ENCODE measurements at regions not wholly inside any gene's neighbourhood (a gene's known extent, or its start where the extent isn't known, plus 50 kb on each side); places are given as distances from the start of the nearest gene placed in this dataset.

DNA sequence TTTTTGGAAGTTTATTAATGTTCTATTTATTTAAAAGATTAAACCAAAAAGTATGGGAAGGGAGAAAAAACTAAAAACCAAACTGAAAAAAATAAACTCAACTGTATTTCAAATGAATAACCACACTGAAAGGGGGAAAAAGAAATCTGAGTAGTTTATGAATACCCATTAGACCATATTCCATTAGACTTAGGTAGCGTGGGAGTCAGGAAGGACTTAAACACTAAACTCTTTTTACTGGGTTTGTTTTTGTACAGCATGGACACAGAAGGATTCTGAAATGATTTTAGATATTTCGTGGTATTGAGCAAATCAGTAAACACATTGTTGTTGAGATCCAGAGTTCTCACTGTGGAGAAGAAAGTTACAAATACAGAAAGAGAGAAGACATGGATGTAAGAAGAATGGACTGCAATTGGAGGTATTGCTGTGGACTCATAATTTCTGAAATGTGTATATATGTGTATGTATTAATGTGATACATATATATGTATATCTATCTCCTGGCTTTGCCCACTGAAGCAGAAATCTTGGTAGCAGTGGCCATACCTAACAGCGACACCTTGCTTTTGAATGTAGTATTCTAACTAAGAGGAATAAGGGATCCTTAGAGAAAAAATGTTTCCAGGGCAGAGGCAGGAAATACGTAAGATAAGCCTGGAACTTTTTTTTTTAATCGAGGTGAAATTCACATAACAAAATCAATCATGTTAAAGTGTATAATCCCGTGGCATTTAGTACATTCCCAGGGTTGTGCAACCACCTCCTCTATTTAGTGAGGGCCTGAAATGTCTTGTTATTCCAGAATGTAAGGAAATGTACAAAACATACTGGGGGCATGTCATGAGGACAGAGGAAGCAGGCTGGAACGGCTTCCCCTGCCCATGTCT lies 228.8 kb downstream of the SMARCA2 start:
- ChIA-PET CTCF (no interaction called here), POLR2A (no interaction called here)
- H3K4me1 ChIP-seq (ENCODE audit: control insufficient read depth, insufficient read depth, low read length), result no peaks in the 10 kb centered on the region
- no peaks in the 10 kb centered on the region for H3K36me3 ChIP-seq (ENCODE audit: control insufficient read depth, insufficient read depth, low read length)
- no peaks in the 10 kb centered on the region for H3K9me3 ChIP-seq (ENCODE audit: control insufficient read depth, insufficient read depth, low read depth, low read length)
- ATAC-seq (no peak), DNase-seq (ENCODE audit: low read depth, low spot score) (no peak)
- no TSS peak for BruUV-seq (replicated peaks)
- H3K27me3 ChIP-seq (ENCODE audit: control insufficient read depth, insufficient read depth, low read length), result no peaks in the 10 kb centered on the region
- in situ Hi-C loops (cut with HindIII; ENCODE audit: low pct_unique_long_range_greater_than_20kb, low sequenced_read_pairs) (no loop called here), intact Hi-C loops (cut with micrococcal nuclease; ENCODE audit: unreplicated experiment) (no loop called here)
- no peak overlapping the region for H3K4me3 ChIP-seq (ENCODE audit: low read depth in 2 of 2, low read length in 2 of 2)
- TF ChIP-seq SIN3A (IDR thresholded peaks at IDR 0.05; ENCODE audit: borderline replicate concordance, insufficient read depth, low read depth, low read length), result no peak
- TF ChIP-seq, protein P1, sequence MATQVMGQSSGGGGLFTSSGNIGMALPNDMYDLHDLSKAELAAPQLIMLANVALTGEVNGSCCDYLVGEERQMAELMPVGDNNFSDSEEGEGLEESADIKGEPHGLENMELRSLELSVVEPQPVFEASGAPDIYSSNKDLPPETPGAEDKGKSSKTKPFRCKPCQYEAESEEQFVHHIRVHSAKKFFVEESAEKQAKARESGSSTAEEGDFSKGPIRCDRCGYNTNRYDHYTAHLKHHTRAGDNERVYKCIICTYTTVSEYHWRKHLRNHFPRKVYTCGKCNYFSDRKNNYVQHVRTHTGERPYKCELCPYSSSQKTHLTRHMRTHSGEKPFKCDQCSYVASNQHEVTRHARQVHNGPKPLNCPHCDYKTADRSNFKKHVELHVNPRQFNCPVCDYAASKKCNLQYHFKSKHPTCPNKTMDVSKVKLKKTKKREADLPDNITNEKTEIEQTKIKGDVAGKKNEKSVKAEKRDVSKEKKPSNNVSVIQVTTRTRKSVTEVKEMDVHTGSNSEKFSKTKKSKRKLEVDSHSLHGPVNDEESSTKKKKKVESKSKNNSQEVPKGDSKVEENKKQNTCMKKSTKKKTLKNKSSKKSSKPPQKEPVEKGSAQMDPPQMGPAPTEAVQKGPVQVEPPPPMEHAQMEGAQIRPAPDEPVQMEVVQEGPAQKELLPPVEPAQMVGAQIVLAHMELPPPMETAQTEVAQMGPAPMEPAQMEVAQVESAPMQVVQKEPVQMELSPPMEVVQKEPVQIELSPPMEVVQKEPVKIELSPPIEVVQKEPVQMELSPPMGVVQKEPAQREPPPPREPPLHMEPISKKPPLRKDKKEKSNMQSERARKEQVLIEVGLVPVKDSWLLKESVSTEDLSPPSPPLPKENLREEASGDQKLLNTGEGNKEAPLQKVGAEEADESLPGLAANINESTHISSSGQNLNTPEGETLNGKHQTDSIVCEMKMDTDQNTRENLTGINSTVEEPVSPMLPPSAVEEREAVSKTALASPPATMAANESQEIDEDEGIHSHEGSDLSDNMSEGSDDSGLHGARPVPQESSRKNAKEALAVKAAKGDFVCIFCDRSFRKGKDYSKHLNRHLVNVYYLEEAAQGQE (IDR thresholded peaks at IDR 0.05; ENCODE audit: insufficient read depth in 1 of 2, low read depth in 2 of 2, low read length in 1 of 2), result no peak
- TF ChIP-seq TCF7L2 (IDR thresholded peaks at IDR 0.05; ENCODE audit: low read depth, low read length), result no peak
- TF ChIP-seq, protein P2, sequence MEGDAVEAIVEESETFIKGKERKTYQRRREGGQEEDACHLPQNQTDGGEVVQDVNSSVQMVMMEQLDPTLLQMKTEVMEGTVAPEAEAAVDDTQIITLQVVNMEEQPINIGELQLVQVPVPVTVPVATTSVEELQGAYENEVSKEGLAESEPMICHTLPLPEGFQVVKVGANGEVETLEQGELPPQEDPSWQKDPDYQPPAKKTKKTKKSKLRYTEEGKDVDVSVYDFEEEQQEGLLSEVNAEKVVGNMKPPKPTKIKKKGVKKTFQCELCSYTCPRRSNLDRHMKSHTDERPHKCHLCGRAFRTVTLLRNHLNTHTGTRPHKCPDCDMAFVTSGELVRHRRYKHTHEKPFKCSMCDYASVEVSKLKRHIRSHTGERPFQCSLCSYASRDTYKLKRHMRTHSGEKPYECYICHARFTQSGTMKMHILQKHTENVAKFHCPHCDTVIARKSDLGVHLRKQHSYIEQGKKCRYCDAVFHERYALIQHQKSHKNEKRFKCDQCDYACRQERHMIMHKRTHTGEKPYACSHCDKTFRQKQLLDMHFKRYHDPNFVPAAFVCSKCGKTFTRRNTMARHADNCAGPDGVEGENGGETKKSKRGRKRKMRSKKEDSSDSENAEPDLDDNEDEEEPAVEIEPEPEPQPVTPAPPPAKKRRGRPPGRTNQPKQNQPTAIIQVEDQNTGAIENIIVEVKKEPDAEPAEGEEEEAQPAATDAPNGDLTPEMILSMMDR (IDR thresholded peaks at IDR 0.05), result no peak
- no peak for TF ChIP-seq POLR2AphosphoS5 (IDR thresholded peaks at IDR 0.05; ENCODE audit: low read depth, low read length)
- no peak overlapping the region for H3K27ac ChIP-seq (ENCODE audit: low read length)

DNA sequence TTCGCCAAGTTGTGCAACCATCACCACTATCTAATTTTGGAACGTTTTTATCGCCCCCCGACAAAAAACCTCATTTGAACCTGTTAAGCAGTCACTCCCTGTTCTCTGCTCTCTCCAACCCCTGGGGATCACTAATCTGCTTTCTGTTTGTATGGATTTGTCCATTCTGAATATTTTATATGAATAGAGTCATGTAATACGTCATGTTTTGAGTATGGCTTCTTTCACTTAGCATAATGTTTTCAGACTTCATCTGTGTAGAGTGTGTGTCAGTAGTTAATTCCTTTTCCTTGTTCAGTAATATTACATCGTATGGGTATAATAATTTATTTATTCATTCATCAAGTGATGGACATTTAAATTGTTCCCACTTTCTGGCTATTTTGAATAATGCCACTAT lies 232.2 kb downstream of the SMARCA2 start:
- intact Hi-C loops (cut with micrococcal nuclease; ENCODE audit: unreplicated experiment) (no loop called here), in situ Hi-C loops (cut with HindIII; ENCODE audit: low pct_unique_long_range_greater_than_20kb, low sequenced_read_pairs) (no loop called here)
- Histone ChIP-seq H3K9me3 (ENCODE audit: control insufficient read depth, insufficient read depth, low read depth, low read length) (no peaks in the 10 kb centered on the region), H3K36me3 (ENCODE audit: control insufficient read depth, insufficient read depth, low read length) (no peaks in the 10 kb centered on the region), H3K27me3 (ENCODE audit: control insufficient read depth, insufficient read depth, low read length) (no peaks in the 10 kb centered on the region), H3K4me1 (ENCODE audit: control insufficient read depth, insufficient read depth, low read length) (no peaks in the 10 kb centered on the region), H3K4me3 (ENCODE audit: low read depth in 2 of 2, low read length in 2 of 2) (no peak overlapping the region), H3K27ac (ENCODE audit: low read length) (no peak overlapping the region)
- ATAC-seq, result no peak
- CTCF ChIA-PET, result no interaction called here
- DNase-seq (ENCODE audit: low read depth, low spot score), result no peak
- TF ChIP-seq, protein P1 (IDR thresholded peaks at IDR 0.05; ENCODE audit: insufficient read depth in 1 of 2, low read depth in 2 of 2, low read length in 1 of 2), result no peak
- TF ChIP-seq, protein P2 (IDR thresholded peaks at IDR 0.05), result no peak
- TF ChIP-seq POLR2AphosphoS5 (IDR thresholded peaks at IDR 0.05; ENCODE audit: low read depth, low read length) (no peak), SIN3A (IDR thresholded peaks at IDR 0.05; ENCODE audit: borderline replicate concordance, insufficient read depth, low read depth, low read length) (no peak), TCF7L2 (IDR thresholded peaks at IDR 0.05; ENCODE audit: low read depth, low read length) (no peak)
- POLR2A ChIA-PET, result no interaction called here
- no TSS peak for BruUV-seq (replicated peaks)

Measured in Panc1 (cell line).